ENCODE measurements at regions not wholly inside any gene's neighbourhood (a gene's known extent, or its start where the extent isn't known, plus 50 kb on each side); places are given as distances from the start of the nearest gene placed in this dataset.

DNA sequence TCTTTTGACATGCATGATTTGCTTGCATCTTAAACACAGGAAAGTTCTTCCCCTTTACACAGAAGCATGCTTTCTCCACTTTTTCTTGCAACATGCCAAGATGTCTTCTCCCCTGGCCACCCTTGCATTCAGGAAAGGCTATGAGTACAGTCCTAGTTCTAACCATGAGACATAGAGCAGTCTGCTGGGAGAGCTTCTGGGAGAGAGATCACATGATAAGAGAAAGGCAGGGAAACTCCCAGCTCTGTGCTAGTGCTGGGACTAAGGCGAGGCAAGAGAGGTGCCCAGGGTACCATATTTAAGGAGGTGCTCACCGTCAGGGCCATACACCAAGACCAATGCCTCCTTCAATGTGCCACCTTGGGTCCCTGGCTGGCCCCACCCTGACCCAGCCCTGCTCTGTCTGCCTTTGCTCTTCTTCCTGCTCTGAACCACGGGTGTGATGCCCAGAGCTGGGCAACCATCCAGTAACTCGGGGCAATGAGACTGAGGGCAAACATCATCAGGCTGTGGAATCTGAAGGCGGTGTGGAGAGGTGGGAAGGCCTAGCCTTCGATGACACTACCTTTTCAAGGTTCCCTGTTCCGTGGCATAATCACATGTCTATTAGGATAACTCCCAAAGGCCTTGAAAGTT is 77.4 kb upstream of the PRR20G start:
- H3K27ac ChIP-seq: no peak overlapping the region
- intact Hi-C loops (cut with DNase I): no loop called here
- peaks cover 0 to 76% (median 44%) of the 10 kb centered on the region in 7 donors for H3K27me3 ChIP-seq
- H3K4me3 ChIP-seq: no peak overlapping the region
- ATAC-seq: no peak
- peaks cover 0 to 2% (median 0%) of the 10 kb centered on the region in 11 donors for H3K9me3 ChIP-seq
- no peak for DNase-seq
- H3K36me3 ChIP-seq: no peaks in the 10 kb centered on the region
- 73 to 74% methylated on average over 7 of the region's 7 CpGs for WGBS, 2 donors
- no peaks in the 10 kb centered on the region for H3K4me1 ChIP-seq
- TF ChIP-seq, protein P1, sequence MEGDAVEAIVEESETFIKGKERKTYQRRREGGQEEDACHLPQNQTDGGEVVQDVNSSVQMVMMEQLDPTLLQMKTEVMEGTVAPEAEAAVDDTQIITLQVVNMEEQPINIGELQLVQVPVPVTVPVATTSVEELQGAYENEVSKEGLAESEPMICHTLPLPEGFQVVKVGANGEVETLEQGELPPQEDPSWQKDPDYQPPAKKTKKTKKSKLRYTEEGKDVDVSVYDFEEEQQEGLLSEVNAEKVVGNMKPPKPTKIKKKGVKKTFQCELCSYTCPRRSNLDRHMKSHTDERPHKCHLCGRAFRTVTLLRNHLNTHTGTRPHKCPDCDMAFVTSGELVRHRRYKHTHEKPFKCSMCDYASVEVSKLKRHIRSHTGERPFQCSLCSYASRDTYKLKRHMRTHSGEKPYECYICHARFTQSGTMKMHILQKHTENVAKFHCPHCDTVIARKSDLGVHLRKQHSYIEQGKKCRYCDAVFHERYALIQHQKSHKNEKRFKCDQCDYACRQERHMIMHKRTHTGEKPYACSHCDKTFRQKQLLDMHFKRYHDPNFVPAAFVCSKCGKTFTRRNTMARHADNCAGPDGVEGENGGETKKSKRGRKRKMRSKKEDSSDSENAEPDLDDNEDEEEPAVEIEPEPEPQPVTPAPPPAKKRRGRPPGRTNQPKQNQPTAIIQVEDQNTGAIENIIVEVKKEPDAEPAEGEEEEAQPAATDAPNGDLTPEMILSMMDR (IDR thresholded peaks at IDR 0.05): no peak

DNA sequence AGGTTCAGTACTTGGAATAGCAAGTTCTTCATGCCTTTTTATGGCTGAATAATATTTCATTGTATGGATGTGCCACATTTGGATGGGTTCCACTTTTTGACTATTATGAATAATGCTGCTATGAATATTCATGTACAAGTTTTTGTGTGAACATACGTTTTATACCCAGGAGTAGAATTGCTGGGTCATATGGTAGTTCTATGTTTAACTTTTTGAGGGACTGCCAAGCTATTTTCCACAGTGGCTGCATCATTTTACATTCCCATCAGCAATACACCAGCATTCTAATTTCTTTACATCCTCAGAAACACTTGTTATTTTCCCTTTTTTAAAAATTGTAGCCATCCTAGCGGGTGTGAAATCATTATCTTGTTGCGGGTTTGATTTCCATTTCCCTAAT is 76.0 kb upstream of the PRR20G start:
- Histone ChIP-seq H3K27me3 (peaks cover 0 to 62% (median 40%) of the 10 kb centered on the region in 7 donors), H3K27ac (no peak overlapping the region), H3K36me3 (no peaks in the 10 kb centered on the region), H3K4me3 (no peak overlapping the region), H3K4me1 (no peaks in the 10 kb centered on the region), H3K9me3 (peaks cover 0 to 2% (median 0%) of the 10 kb centered on the region in 11 donors)
- TF ChIP-seq, protein P1 (IDR thresholded peaks at IDR 0.05): no peak
- intact Hi-C loops (cut with DNase I): no loop called here
- ATAC-seq (no peak), DNase-seq (no peak)
- WGBS, 2 donors: 79 to 81% methylated on average over 3 of the region's 3 CpGs

DNA sequence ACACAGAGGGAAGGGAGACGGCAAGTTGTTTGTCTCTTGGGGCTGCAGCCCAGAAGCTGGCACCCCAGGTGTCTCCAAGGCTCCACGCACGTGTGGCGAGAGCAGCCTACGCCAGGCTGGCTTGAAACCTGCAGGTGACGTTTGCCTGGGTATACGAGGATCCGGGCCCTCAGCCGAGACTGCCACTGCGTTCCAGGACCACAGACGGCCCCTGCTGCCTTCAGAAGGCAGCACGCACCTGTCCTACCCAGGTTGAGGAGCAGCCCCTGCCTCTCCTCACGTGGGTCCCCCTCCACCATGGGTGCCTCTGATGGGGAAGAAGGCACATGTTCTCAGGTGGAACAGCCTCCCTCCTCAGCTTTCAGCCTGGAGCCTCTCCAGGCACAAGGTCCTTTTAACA is 75.3 kb upstream of the PRR20G start:
- intact Hi-C loops (cut with DNase I): no loop called here
- 59 to 63% methylated on average over 13 of the region's 13 CpGs for WGBS, 2 donors
- Histone ChIP-seq H3K4me1 (no peaks in the 10 kb centered on the region), H3K4me3 (no peak overlapping the region), H3K9me3 (peaks cover 0 to 2% (median 0%) of the 10 kb centered on the region in 11 donors), H3K36me3 (no peaks in the 10 kb centered on the region), H3K27ac (no peak overlapping the region), H3K27me3 (peaks cover 0 to 54% (median 32%) of the 10 kb centered on the region in 7 donors)
- no peak for DNase-seq
- TF ChIP-seq, protein P1 (IDR thresholded peaks at IDR 0.05): no peak
- no peak for ATAC-seq

DNA sequence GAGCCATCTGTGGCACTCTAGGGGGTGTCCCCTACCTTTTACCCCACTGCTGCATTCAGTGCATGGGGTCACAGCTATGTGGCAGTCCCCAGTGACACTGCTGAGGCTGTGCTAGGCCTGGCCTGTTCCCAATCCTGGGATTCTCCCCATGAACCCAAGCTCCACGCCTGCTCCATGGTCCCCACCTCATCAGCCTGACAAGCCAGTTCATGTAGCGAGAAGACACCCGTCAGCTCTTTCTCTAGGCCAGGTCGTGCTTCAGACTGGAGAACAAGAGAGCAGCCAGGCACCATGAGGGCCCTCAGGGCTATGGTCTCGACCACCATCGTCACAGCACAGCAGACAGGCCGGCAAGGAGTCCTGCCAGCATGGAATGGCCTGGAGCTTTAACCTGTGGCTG is 72.8 kb upstream of the PRR20G start:
- intact Hi-C loops (cut with DNase I): no loop called here
- 78 to 82% methylated on average over 7 of the region's 7 CpGs for WGBS, 2 donors
- peaks cover 0 to 30% (median 13%) of the 10 kb centered on the region in 7 donors for H3K27me3 ChIP-seq

More for the DNA sequence above, 72.8 kb upstream of the PRR20G start:
- TF ChIP-seq, protein P1 (IDR thresholded peaks at IDR 0.05): no peak
- H3K4me3 ChIP-seq: no peak overlapping the region
- no peak overlapping the region for H3K27ac ChIP-seq
- DNase-seq: no peak
- H3K36me3 ChIP-seq: no peaks in the 10 kb centered on the region
- no peaks in the 10 kb centered on the region for H3K4me1 ChIP-seq
- no peak for ATAC-seq
- peaks cover 0 to 12% (median 2%) of the 10 kb centered on the region in 11 donors for H3K9me3 ChIP-seq
